ENCODE measurements at regions not wholly inside any gene's neighbourhood (a gene's known extent, or its start where the extent isn't known, plus 50 kb on each side); places are given as distances from the start of the nearest gene placed in this dataset.

DNA sequence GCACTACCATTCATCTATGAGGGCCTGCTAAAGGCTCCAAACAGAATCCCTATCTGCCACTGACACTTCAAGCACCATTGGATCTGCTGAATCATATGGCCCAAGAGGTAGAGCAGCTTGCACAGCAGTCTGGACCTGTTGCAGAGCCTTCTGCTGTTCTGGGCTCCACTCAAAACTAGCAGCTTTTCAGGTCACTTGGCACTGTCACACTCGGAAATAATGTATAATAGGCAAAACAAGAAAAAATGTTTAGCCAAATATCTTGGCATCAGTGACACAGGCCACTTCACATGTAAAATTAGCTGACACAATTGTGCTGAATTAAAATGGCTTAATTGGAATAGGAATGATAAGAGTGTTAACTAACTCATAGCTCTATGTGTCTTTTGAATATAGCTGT is 1182.9 kb upstream of the LRRTM3 start:
- WGBS: 72% methylated on average over 1 of the region's 1 CpG
- Histone ChIP-seq H3K36me3 (no peaks in the 10 kb centered on the region), H3K27ac (no peak overlapping the region), H3K27me3 (no peaks in the 10 kb centered on the region), H3K4me3 (no peak overlapping the region), H3K9me3 (no peaks in the 10 kb centered on the region), H3K4me1 (no peaks in the 10 kb centered on the region)
- no peak for TF ChIP-seq POLR2AphosphoS5 (IDR thresholded peaks at IDR 0.05)
- TF ChIP-seq CTCF (IDR thresholded peaks at IDR 0.05): no peak
- no peak for TF ChIP-seq EP300 (IDR thresholded peaks at IDR 0.05)
- no peak for TF ChIP-seq POLR2A (IDR thresholded peaks at IDR 0.05)
- DNase-seq (ENCODE audit: low spot score in 2 of 2): no peak

GRCh38 chr10:65751218-65751617 is 1174.6 kb upstream of the LRRTM3 start:
- Histone ChIP-seq H3K4me3 (no peak overlapping the region), H3K27ac (no peak overlapping the region), H3K36me3 (no peaks in the 10 kb centered on the region), H3K9me3 (no peaks in the 10 kb centered on the region), H3K4me1 (no peaks in the 10 kb centered on the region), H3K27me3 (no peaks in the 10 kb centered on the region)
- no peak for DNase-seq (ENCODE audit: low spot score in 2 of 2)
- TF ChIP-seq EP300 (IDR thresholded peaks at IDR 0.05) (no peak), POLR2AphosphoS5 (IDR thresholded peaks at IDR 0.05) (no peak), CTCF (IDR thresholded peaks at IDR 0.05) (no peak), POLR2A (IDR thresholded peaks at IDR 0.05) (no peak)

DNA sequence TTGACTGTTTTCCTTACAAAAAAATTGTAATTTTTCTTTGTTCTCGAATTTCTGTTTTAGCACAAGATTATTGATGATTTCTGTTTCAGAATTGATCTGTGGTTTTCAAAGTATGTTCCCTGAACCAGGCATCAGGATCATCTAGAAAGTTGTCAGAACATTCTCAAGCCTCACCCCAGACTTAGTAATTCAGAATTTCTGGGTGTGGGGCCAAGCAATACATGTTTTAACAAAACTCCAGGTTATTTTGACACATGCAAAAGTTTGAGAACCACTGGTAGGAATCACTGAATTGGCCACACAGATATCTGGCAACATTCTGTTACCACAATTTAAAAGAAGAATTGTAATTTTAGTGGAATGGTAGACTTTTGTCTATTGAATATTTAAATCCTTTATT is 1173.9 kb upstream of the LRRTM3 start:
- Histone ChIP-seq H3K4me1 (no peaks in the 10 kb centered on the region), H3K27ac (no peak overlapping the region), H3K9me3 (no peaks in the 10 kb centered on the region), H3K4me3 (no peak overlapping the region), H3K36me3 (no peaks in the 10 kb centered on the region), H3K27me3 (no peaks in the 10 kb centered on the region)
- TF ChIP-seq EP300 (IDR thresholded peaks at IDR 0.05): no peak
- TF ChIP-seq POLR2AphosphoS5 (IDR thresholded peaks at IDR 0.05): no peak
- TF ChIP-seq CTCF (IDR thresholded peaks at IDR 0.05): no peak
- no peak for TF ChIP-seq POLR2A (IDR thresholded peaks at IDR 0.05)
- no peak for DNase-seq (ENCODE audit: low spot score in 2 of 2)
- WGBS: 63% methylated on average over 1 of the region's 1 CpG

- Histone ChIP-seq H3K9me3 (no peaks in the 10 kb centered on the region), H3K4me1 (no peaks in the 10 kb centered on the region), H3K27me3 (no peaks in the 10 kb centered on the region), H3K4me3 (no peak overlapping the region), H3K36me3 (no peaks in the 10 kb centered on the region), H3K27ac (peak overlapping the region; percentile 47)
- TF ChIP-seq EP300 (IDR thresholded peaks at IDR 0.05) (no peak), POLR2A (IDR thresholded peaks at IDR 0.05) (no peak), CTCF (IDR thresholded peaks at IDR 0.05) (no peak), POLR2AphosphoS5 (IDR thresholded peaks at IDR 0.05) (no peak)
- 42% methylated on average over 1 of the region's 1 CpG for WGBS
- DNase-seq (ENCODE audit: low spot score in 2 of 2): no peak
Measured at GRCh38 chr10:65753532-65753931, 1172.3 kb upstream of the LRRTM3 start.

GRCh38 chr10:65754112-65754511 is 1171.7 kb upstream of the LRRTM3 start:
- H3K4me1 ChIP-seq: no peaks in the 10 kb centered on the region
- TF ChIP-seq CTCF (IDR thresholded peaks at IDR 0.05) (no peak), POLR2A (IDR thresholded peaks at IDR 0.05) (no peak), EP300 (IDR thresholded peaks at IDR 0.05) (no peak), POLR2AphosphoS5 (IDR thresholded peaks at IDR 0.05) (no peak)
- H3K4me3 ChIP-seq: no peak overlapping the region
- H3K27ac ChIP-seq: no peak overlapping the region
- WGBS: 58% methylated on average over 2 of the region's 2 CpGs
- H3K27me3 ChIP-seq: no peaks in the 10 kb centered on the region
- DNase-seq (ENCODE audit: low spot score in 2 of 2): no peak
- H3K36me3 ChIP-seq: no peaks in the 10 kb centered on the region
- no peaks in the 10 kb centered on the region for H3K9me3 ChIP-seq
